Neural progenitor cell (in vitro differentiated cells): ENCODE measurements at regions not wholly inside any gene's neighbourhood (a gene's known extent, or its start where the extent isn't known, plus 50 kb on each side); places are given as distances from the start of the nearest gene placed in this dataset.

Experiments
- DNase-seq: peaks from one replicate; pipeline ENCODE4 v3.0.0-alpha.2; 2016; ENCODE audit warnings: low spot score
- H2AFZ ChIP-seq: fragments of 200-600 bp; sonication (generic); replicated peaks from 2 replicates; pipeline ENCODE4 v1.6.1; 2016; ENCODE audit warnings: antibody characterized with exemption
- H3F3A ChIP-seq: fragments of 200-600 bp; sonication (generic); 2 replicates; pipeline ENCODE4 v1.6.1; 2016; ENCODE audit warnings: antibody characterized with exemption, low read depth
- H3K27ac ChIP-seq: fragments of 200-600 bp; sonication (generic); 2 replicates; pipeline ENCODE4 v1.5.1; 2016; ENCODE audit warnings: mild to moderate bottlenecking
- H3K27me3 ChIP-seq: fragments of 200-600 bp; sonication (generic); 2 replicates; pipeline ENCODE4 v1.6.1; 2016; ENCODE audit warnings: mild to moderate bottlenecking, moderate library complexity
- H3K36me3 ChIP-seq: fragments of 200-600 bp; sonication (generic); 2 replicates; pipeline ENCODE4 v1.5.1; 2016
- H3K4me1 ChIP-seq: fragments of 200-600 bp; sonication (generic); 2 replicates; pipeline ENCODE4 v1.6.1; 2016; ENCODE audit warnings: mixed run types
- H3K4me2 ChIP-seq: fragments of 200-600 bp; sonication (generic); 2 replicates; pipeline ENCODE4 v1.6.1; 2016
- H3K4me3 ChIP-seq: fragments of 200-600 bp; sonication (generic); 2 replicates; pipeline ENCODE4 v1.5.1; 2016
- H3K79me2 ChIP-seq: fragments of 200-600 bp; sonication (generic); 2 replicates; pipeline ENCODE4 v1.6.1; 2016; ENCODE audit warnings: low read depth
- H3K9ac ChIP-seq: fragments of 200-600 bp; sonication (generic); 2 replicates; pipeline ENCODE4 v1.6.1; 2016
- H3K9me3 ChIP-seq: fragments of 200-600 bp; sonication (generic); 2 replicates; pipeline ENCODE4 v1.5.1; 2016; ENCODE audit warnings: low read depth
- H4K20me1 ChIP-seq: fragments of 200-600 bp; sonication (generic); 2 replicates; pipeline ENCODE4 v1.6.1; 2016; ENCODE audit warnings: low read depth
- H3K27ac Mint-ChIP-seq: 3 replicates; pipeline ENCODE4 v1.8.0; 2021; ENCODE audit warnings: mixed read lengths
- H3K27me3 Mint-ChIP-seq: 2 replicates; pipeline ENCODE4 v1.8.0; 2022; ENCODE audit warnings: low read depth, mild to moderate bottlenecking, inconsistent platforms, moderate library complexity, mixed read lengths; ENCODE audit not compliant: insufficient read depth
- H3K36me3 Mint-ChIP-seq: 3 replicates; pipeline ENCODE4 v1.8.0; 2021; ENCODE audit warnings: mixed read lengths
- H3K4me1 Mint-ChIP-seq: 3 replicates; pipeline ENCODE4 v1.8.0; 2021; ENCODE audit warnings: mixed read lengths
- H3K4me3 Mint-ChIP-seq: 3 replicates; pipeline ENCODE4 v1.8.0; 2021; ENCODE audit warnings: mild to moderate bottlenecking, moderate library complexity, mixed read lengths
- H3K9me3 Mint-ChIP-seq: 3 replicates; pipeline ENCODE4 v1.8.0; 2020; ENCODE audit warnings: mixed read lengths
- CTCF ChIP-seq: fragments of 200-600 bp; sonication (generic); IDR thresholded peaks from 2 replicates; pipeline ENCODE4 v1.5.1; 2017; ENCODE audit warnings: antibody characterized with exemption, mild to moderate bottlenecking
- EZH2 ChIP-seq: fragments of 200-600 bp; sonication (generic); IDR thresholded peaks from 2 replicates; pipeline ENCODE4 v1.6.1; 2017; ENCODE audit warnings: antibody characterized with exemption, mild to moderate bottlenecking, moderate library complexity
- EZH2phosphoT487 ChIP-seq: fragments of 200-600 bp; sonication (generic); IDR thresholded peaks from 2 replicates; pipeline ENCODE4 v1.6.1; 2017; ENCODE audit warnings: antibody characterized with exemption

GRCh38 chr20:41935259-41935791 is 317.1 kb upstream of the CHD6 start:
- Mint-ChIP-seq H3K4me3 (no peak overlapping the region), H3K36me3 (no peaks in the 10 kb centered on the region), H3K27ac (no peak overlapping the region), H3K9me3 (no peaks in the 10 kb centered on the region), H3K27me3 (no peaks in the 10 kb centered on the region), H3K4me1 (peaks cover 8% of the 10 kb centered on the region)
- no peaks in the 10 kb centered on the region for H3K36me3 ChIP-seq
- no peaks in the 10 kb centered on the region for H3F3A ChIP-seq
- no peak overlapping the region for H3K4me3 ChIP-seq
- H3K27me3 ChIP-seq, result no peaks in the 10 kb centered on the region
- H3K9me3 ChIP-seq, result no peaks in the 10 kb centered on the region
- no peak overlapping the region for H3K27ac ChIP-seq
- H2AFZ ChIP-seq, result no peak overlapping the region
- TF ChIP-seq EZH2 (no peak), EZH2phosphoT487 (no peak), CTCF (no peak)
- no peaks in the 10 kb centered on the region for H4K20me1 ChIP-seq
- no peak overlapping the region for H3K9ac ChIP-seq
- DNase-seq, result no peak
- H3K79me2 ChIP-seq, result no peaks in the 10 kb centered on the region
- peaks cover 3% of the 10 kb centered on the region for H3K4me1 ChIP-seq
- H3K4me2 ChIP-seq, result no peak overlapping the region

- H3K27me3 ChIP-seq, result no peaks in the 10 kb centered on the region
- H3K4me1 ChIP-seq, result no peaks in the 10 kb centered on the region
- no peak overlapping the region for H3K27ac ChIP-seq
- H3K4me3 ChIP-seq, result no peak overlapping the region
- H3F3A ChIP-seq, result no peaks in the 10 kb centered on the region
- no peak overlapping the region for H3K4me2 ChIP-seq
- H3K27me3 Mint-ChIP-seq, result no peaks in the 10 kb centered on the region
- no peaks in the 10 kb centered on the region for H3K36me3 Mint-ChIP-seq
- H3K79me2 ChIP-seq, result no peaks in the 10 kb centered on the region
- TF ChIP-seq EZH2 (no peak), EZH2phosphoT487 (no peak)
- no peak overlapping the region for H3K4me3 Mint-ChIP-seq
- H2AFZ ChIP-seq, result no peak overlapping the region
- no peak for DNase-seq
- peaks cover 4% of the 10 kb centered on the region for H3K9me3 Mint-ChIP-seq
- no peak overlapping the region for H3K9ac ChIP-seq
- no peaks in the 10 kb centered on the region for H3K36me3 ChIP-seq
- no peaks in the 10 kb centered on the region for H4K20me1 ChIP-seq
- H3K4me1 Mint-ChIP-seq, result peaks cover 4% of the 10 kb centered on the region
- H3K9me3 ChIP-seq, result no peaks in the 10 kb centered on the region
- H3K27ac Mint-ChIP-seq, result no peak overlapping the region
Measured at GRCh38 chr20:41932431-41932830, 314.3 kb upstream of the CHD6 start.

GRCh38 chr20:41927655-41928054 is 309.5 kb upstream of the CHD6 start:
- Mint-ChIP-seq H3K9me3 (peaks cover 4% of the 10 kb centered on the region), H3K27ac (peak overlapping the region; percentile 10), H3K27me3 (no peaks in the 10 kb centered on the region), H3K36me3 (no peaks in the 10 kb centered on the region), H3K4me1 (peaks cover 4% of the 10 kb centered on the region), H3K4me3 (no peak overlapping the region)
- H3K79me2 ChIP-seq, result no peaks in the 10 kb centered on the region
- no peak for DNase-seq
- H3K27me3 ChIP-seq, result no peaks in the 10 kb centered on the region
- H3K4me3 ChIP-seq, result no peak overlapping the region
- TF ChIP-seq CTCF (no peak), EZH2 (no peak), EZH2phosphoT487 (no peak)
- H3K27ac ChIP-seq, result no peak overlapping the region
- no peaks in the 10 kb centered on the region for H3F3A ChIP-seq
- no peaks in the 10 kb centered on the region for H3K9me3 ChIP-seq
- H3K4me1 ChIP-seq, result no peaks in the 10 kb centered on the region
- H2AFZ ChIP-seq, result no peak overlapping the region
- H3K36me3 ChIP-seq, result no peaks in the 10 kb centered on the region
- no peak overlapping the region for H3K4me2 ChIP-seq
- no peak overlapping the region for H3K9ac ChIP-seq
- H4K20me1 ChIP-seq, result no peaks in the 10 kb centered on the region

- Histone ChIP-seq H3K9ac (no peak overlapping the region), H3K4me2 (no peak overlapping the region), H3K79me2 (no peaks in the 10 kb centered on the region), H3K27ac (no peak overlapping the region), H3K36me3 (no peaks in the 10 kb centered on the region), H3K9me3 (no peaks in the 10 kb centered on the region), H3K27me3 (no peaks in the 10 kb centered on the region), H2AFZ (no peak overlapping the region), H4K20me1 (no peaks in the 10 kb centered on the region), H3K4me3 (no peak overlapping the region), H3F3A (no peaks in the 10 kb centered on the region), H3K4me1 (no peaks in the 10 kb centered on the region)
- DNase-seq, result no peak
- Mint-ChIP-seq H3K4me3 (no peak overlapping the region), H3K4me1 (peaks cover 4% of the 10 kb centered on the region), H3K27me3 (no peaks in the 10 kb centered on the region), H3K27ac (no peak overlapping the region), H3K9me3 (peaks cover 4% of the 10 kb centered on the region), H3K36me3 (no peaks in the 10 kb centered on the region)
- no peak for TF ChIP-seq EZH2phosphoT487
- TF ChIP-seq EZH2, result no peak
- TF ChIP-seq CTCF, result no peak
Measured at GRCh38 chr20:41927189-41927588, 309.0 kb upstream of the CHD6 start.
